Nephron (organoid): ENCODE measurements at regions not wholly inside any gene's neighbourhood (a gene's known extent, or its start where the extent isn't known, plus 50 kb on each side); places are given as distances from the start of the nearest gene placed in this dataset.
"Not testable (repeated sequence)": the region's sequence is repeated elsewhere in the genome, so short reads cannot be mapped to it uniquely, and the experiment has no call there.

Experiments used
- H3K27ac Mint-ChIP-seq, 3 experiments: 2 replicates each; pipeline ENCODE4 v1.8.0; 2020; ENCODE audit warnings: mixed read lengths in 3 of 3, mild to moderate bottlenecking in 2 of 3, moderate library complexity in 1 of 3
- H3K27me3 Mint-ChIP-seq: 2 replicates; pipeline ENCODE4 v1.8.0; 2021; ENCODE audit warnings: low read depth, mild to moderate bottlenecking, moderate library complexity, mixed read lengths
- H3K36me3 Mint-ChIP-seq: 2 replicates; pipeline ENCODE4 v1.8.0; 2020; ENCODE audit warnings: low read depth, mixed read lengths
- H3K4me1 Mint-ChIP-seq: 2 replicates; pipeline ENCODE4 v1.8.0; 2020; ENCODE audit warnings: mixed read lengths
- H3K4me3 Mint-ChIP-seq, 3 experiments: 2 replicates each; pipeline ENCODE4 v1.8.0; 2020; ENCODE audit warnings: mild to moderate bottlenecking in 3 of 3, mixed read lengths in 3 of 3, moderate library complexity in 2 of 3
- H3K9me3 Mint-ChIP-seq: 2 replicates; pipeline ENCODE4 v1.8.0; 2020; ENCODE audit warnings: mixed read lengths
- CTCF ChIP-seq, 3 experiments: fragments of 200-600 bp; sonication (generic); IDR thresholded peaks; one replicate each; pipeline ENCODE4 v1.5.0; 2021; ENCODE audit warnings: antibody characterized with exemption in 3 of 3; ENCODE audit not compliant: unreplicated experiment in 3 of 3

- Mint-ChIP-seq H3K4me1 (peaks cover 26% of the 10 kb centered on the region), H3K36me3 (no peaks in the 10 kb centered on the region)
Observed at GRCh38 chr7:148503900-148504487, 86.6 kb upstream of the C7orf33 start.

GRCh38 chr7:148505645-148506375 is 84.8 kb upstream of the C7orf33 start:
- Mint-ChIP-seq H3K4me3 (no peak overlapping the region), H3K9me3 (no peaks in the 10 kb centered on the region), H3K4me1 (peaks cover 18% of the 10 kb centered on the region), H3K36me3 (no peaks in the 10 kb centered on the region), H3K27me3 (peaks cover 11% of the 10 kb centered on the region), H3K27ac (no peak overlapping the region)
- TF ChIP-seq CTCF (IDR thresholded peaks at IDR 0.05; ENCODE audit: unreplicated experiment in 3 of 3): no peak

More at GRCh38 chr7:148503900-148504487, 86.6 kb upstream of the C7orf33 start:
- Mint-ChIP-seq H3K9me3 (no peaks in the 10 kb centered on the region), H3K27ac (no peak overlapping the region), H3K27me3 (peaks cover 20% of the 10 kb centered on the region), H3K4me3 (peak overlapping the region in 1 of 3 experiments; percentile 0)
- peak; percentile 65 to 84 (median 78) for TF ChIP-seq CTCF (IDR thresholded peaks at IDR 0.05; ENCODE audit: unreplicated experiment in 3 of 3)

GRCh38 chr7:148507064-148507573 is 83.4 kb upstream of the C7orf33 start:
- H3K27me3 Mint-ChIP-seq, H3K27ac Mint-ChIP-seq, H3K36me3 Mint-ChIP-seq, H3K4me3 Mint-ChIP-seq, H3K4me1 Mint-ChIP-seq, H3K9me3 Mint-ChIP-seq: not testable (repeated sequence)

GRCh38 chr7:148507787-148508186 is 82.8 kb upstream of the C7orf33 start:
- TF ChIP-seq CTCF (IDR thresholded peaks at IDR 0.05; ENCODE audit: unreplicated experiment in 3 of 3): no peak
- Mint-ChIP-seq H3K4me3 (no peak overlapping the region), H3K27me3 (no peaks in the 10 kb centered on the region), H3K4me1 (peaks cover 4% of the 10 kb centered on the region), H3K36me3 (no peaks in the 10 kb centered on the region), H3K9me3 (no peaks in the 10 kb centered on the region), H3K27ac (no peak overlapping the region)

GRCh38 chr7:148514236-148514635 is 76.3 kb upstream of the C7orf33 start:
- no peak overlapping the region for H3K27ac Mint-ChIP-seq
- no peaks in the 10 kb centered on the region for H3K27me3 Mint-ChIP-seq

More at GRCh38 chr7:148514236-148514635, 76.3 kb upstream of the C7orf33 start:
- Mint-ChIP-seq H3K9me3 (peaks cover 5% of the 10 kb centered on the region), H3K4me3 (no peak overlapping the region), H3K36me3 (no peaks in the 10 kb centered on the region), H3K4me1 (peaks cover 4% of the 10 kb centered on the region)
- no peak for TF ChIP-seq CTCF (IDR thresholded peaks at IDR 0.05; ENCODE audit: unreplicated experiment in 3 of 3)
